ENCODE measurements at regions not wholly inside any gene's neighbourhood (a gene's known extent, or its start where the extent isn't known, plus 50 kb on each side); places are given as distances from the start of the nearest gene placed in this dataset.

DNA sequence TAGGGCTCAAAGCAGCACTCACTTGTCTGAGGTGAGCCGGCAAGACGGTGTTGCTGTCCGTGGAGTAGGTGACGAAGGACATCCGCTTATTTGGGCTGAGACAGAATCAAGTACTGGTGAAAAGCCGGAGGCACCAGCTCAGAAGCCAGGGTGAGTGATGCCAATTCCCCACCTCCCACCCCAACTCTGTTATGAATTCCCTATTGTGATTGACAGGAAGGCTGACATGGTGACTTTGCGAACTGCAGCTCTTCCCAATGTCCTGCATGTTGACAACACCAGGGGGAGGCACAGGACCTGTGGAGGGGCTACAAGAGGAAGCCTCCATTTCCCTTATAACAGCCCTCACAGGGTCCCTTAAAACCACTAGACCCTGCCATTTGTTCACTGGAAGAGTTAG lies 52.3 kb upstream of the MSMB start:
- TF ChIP-seq, protein P1, sequence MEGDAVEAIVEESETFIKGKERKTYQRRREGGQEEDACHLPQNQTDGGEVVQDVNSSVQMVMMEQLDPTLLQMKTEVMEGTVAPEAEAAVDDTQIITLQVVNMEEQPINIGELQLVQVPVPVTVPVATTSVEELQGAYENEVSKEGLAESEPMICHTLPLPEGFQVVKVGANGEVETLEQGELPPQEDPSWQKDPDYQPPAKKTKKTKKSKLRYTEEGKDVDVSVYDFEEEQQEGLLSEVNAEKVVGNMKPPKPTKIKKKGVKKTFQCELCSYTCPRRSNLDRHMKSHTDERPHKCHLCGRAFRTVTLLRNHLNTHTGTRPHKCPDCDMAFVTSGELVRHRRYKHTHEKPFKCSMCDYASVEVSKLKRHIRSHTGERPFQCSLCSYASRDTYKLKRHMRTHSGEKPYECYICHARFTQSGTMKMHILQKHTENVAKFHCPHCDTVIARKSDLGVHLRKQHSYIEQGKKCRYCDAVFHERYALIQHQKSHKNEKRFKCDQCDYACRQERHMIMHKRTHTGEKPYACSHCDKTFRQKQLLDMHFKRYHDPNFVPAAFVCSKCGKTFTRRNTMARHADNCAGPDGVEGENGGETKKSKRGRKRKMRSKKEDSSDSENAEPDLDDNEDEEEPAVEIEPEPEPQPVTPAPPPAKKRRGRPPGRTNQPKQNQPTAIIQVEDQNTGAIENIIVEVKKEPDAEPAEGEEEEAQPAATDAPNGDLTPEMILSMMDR (conservative IDR thresholded peaks at IDR 0.05) = no peak
- TF ChIP-seq EZH2 (IDR thresholded peaks at IDR 0.05; ENCODE audit: low read depth) = no peak

Measured in PC-9 (cell line).